ENCODE measurements at regions not wholly inside any gene's neighbourhood (a gene's known extent, or its start where the extent isn't known, plus 50 kb on each side); places are given as distances from the start of the nearest gene placed in this dataset.

- H3K27me3 ChIP-seq (ENCODE audit: insufficient read depth, poor library complexity, severe bottlenecking) = no peaks in the 10 kb centered on the region
- no peak overlapping the region for H3K4me3 ChIP-seq (replicated peaks; ENCODE audit: insufficient read depth, low read length)
- H3K27ac ChIP-seq (replicated peaks) = no peak overlapping the region
- no peak for TF ChIP-seq REST (IDR thresholded peaks at IDR 0.05; ENCODE audit: insufficient replicate concordance, low read depth)
- TF ChIP-seq POLR2AphosphoS5 (IDR thresholded peaks at IDR 0.05; ENCODE audit: low read depth) = no peak
- TF ChIP-seq SPI1 (IDR thresholded peaks at IDR 0.05; ENCODE audit: borderline replicate concordance, low read depth) = no peak
- no peak for TF ChIP-seq GABPA (IDR thresholded peaks at IDR 0.05; ENCODE audit: low read depth)
- TF ChIP-seq, protein P1, sequence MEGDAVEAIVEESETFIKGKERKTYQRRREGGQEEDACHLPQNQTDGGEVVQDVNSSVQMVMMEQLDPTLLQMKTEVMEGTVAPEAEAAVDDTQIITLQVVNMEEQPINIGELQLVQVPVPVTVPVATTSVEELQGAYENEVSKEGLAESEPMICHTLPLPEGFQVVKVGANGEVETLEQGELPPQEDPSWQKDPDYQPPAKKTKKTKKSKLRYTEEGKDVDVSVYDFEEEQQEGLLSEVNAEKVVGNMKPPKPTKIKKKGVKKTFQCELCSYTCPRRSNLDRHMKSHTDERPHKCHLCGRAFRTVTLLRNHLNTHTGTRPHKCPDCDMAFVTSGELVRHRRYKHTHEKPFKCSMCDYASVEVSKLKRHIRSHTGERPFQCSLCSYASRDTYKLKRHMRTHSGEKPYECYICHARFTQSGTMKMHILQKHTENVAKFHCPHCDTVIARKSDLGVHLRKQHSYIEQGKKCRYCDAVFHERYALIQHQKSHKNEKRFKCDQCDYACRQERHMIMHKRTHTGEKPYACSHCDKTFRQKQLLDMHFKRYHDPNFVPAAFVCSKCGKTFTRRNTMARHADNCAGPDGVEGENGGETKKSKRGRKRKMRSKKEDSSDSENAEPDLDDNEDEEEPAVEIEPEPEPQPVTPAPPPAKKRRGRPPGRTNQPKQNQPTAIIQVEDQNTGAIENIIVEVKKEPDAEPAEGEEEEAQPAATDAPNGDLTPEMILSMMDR (IDR thresholded peaks at IDR 0.05; ENCODE audit: insufficient read depth, low read length) = no peak
- no peak for DNase-seq (ENCODE audit: low read depth in 1 of 2, low spot score in 1 of 2)
Observed at GRCh38 chr1:64357422-64357821, 112.5 kb upstream of the CACHD1 start.

GRCh38 chr1:64358692-64359091 is 111.2 kb upstream of the CACHD1 start:
- DNase-seq (ENCODE audit: low read depth in 1 of 2, low spot score in 1 of 2) = no peak
- Histone ChIP-seq H3K27ac (replicated peaks) (no peak overlapping the region), H3K27me3 (ENCODE audit: insufficient read depth, poor library complexity, severe bottlenecking) (no peaks in the 10 kb centered on the region), H3K4me3 (replicated peaks; ENCODE audit: insufficient read depth, low read length) (no peak overlapping the region)
- TF ChIP-seq, protein P1 (IDR thresholded peaks at IDR 0.05; ENCODE audit: insufficient read depth, low read length) = no peak
- TF ChIP-seq SPI1 (IDR thresholded peaks at IDR 0.05; ENCODE audit: borderline replicate concordance, low read depth) = no peak
- no peak for TF ChIP-seq POLR2AphosphoS5 (IDR thresholded peaks at IDR 0.05; ENCODE audit: low read depth)
- TF ChIP-seq GABPA (IDR thresholded peaks at IDR 0.05; ENCODE audit: low read depth) = no peak

DNA sequence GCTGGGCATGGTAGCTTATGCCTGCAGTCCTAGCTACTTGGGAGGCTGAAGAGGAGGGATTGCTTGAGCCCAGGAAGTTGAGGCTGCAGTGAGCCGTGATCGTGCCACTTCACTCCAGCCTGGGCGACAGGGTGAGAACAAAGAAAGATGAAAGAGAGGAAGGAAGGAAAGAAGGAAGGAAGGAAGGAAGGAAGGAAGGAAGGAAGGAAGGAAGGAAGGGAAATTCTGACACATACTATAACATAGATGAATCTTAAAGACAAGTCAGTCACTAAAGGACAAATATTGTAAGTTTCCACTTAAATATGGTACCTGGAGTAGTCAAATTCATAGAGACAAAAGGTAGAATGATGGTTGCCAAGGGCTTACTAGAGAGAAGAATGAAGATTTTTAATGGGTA is 108.0 kb upstream of the CACHD1 start:
- no peaks in the 10 kb centered on the region for H3K27me3 ChIP-seq (ENCODE audit: insufficient read depth, poor library complexity, severe bottlenecking)
- no peak for DNase-seq (ENCODE audit: low read depth in 1 of 2, low spot score in 1 of 2)
- no peak overlapping the region for H3K27ac ChIP-seq (replicated peaks)
- H3K4me3 ChIP-seq (replicated peaks; ENCODE audit: insufficient read depth, low read length) = no peak overlapping the region
- TF ChIP-seq SPI1 (IDR thresholded peaks at IDR 0.05; ENCODE audit: borderline replicate concordance, low read depth) (no peak), POLR2AphosphoS5 (IDR thresholded peaks at IDR 0.05; ENCODE audit: low read depth) (no peak), GABPA (IDR thresholded peaks at IDR 0.05; ENCODE audit: low read depth) (no peak), REST (IDR thresholded peaks at IDR 0.05; ENCODE audit: insufficient replicate concordance, low read depth) (no peak)
- TF ChIP-seq, protein P1 (IDR thresholded peaks at IDR 0.05; ENCODE audit: insufficient read depth, low read length) = no peak

DNA sequence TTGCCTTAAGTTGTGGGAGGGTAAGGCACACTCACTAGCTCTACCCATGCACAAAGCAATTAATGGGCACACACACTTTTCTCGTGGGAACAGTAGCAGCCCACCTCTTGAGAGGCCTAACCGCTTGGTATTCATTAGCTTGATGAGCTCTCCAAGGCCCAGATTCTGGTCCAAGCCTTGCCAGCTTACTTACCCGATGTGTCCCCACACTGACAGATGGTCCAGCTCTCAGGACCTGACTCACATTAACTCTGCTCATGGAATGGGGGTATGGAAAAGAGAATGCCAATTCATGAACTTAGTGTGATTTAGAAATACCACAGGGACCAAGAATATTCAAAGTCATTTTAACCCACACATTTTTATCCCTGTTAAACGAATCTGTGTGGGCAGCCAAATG is 106.8 kb upstream of the CACHD1 start:
- Histone ChIP-seq H3K4me3 (replicated peaks; ENCODE audit: insufficient read depth, low read length) (no peak overlapping the region), H3K27me3 (ENCODE audit: insufficient read depth, poor library complexity, severe bottlenecking) (peaks cover 3% of the 10 kb centered on the region), H3K27ac (replicated peaks) (no peak overlapping the region)
- TF ChIP-seq GABPA (IDR thresholded peaks at IDR 0.05; ENCODE audit: low read depth) = no peak
- no peak for DNase-seq (ENCODE audit: low read depth in 1 of 2, low spot score in 1 of 2)
